ENCODE measurements at regions not wholly inside any gene's neighbourhood (a gene's known extent, or its start where the extent isn't known, plus 50 kb on each side); places are given as distances from the start of the nearest gene placed in this dataset.

- Mint-ChIP-seq H3K27me3 (no peaks in the 10 kb centered on the region), H3K4me1 (no peaks in the 10 kb centered on the region), H3K36me3 (ENCODE audit: low read depth) (no peaks in the 10 kb centered on the region), H3K4me3 (no peak overlapping the region), H3K9me3 (peaks cover 3% of the 10 kb centered on the region), H3K27ac (no peak overlapping the region)
- ATAC-seq (ENCODE audit: low read depth) (no peak), DNase-seq (no peak)
- CTCF ChIA-PET, result no interaction called here
- intact Hi-C loops (cut with micrococcal nuclease), result no loop called here
- POLR2A ChIA-PET, result no interaction called here
- TF ChIP-seq, protein P1, sequence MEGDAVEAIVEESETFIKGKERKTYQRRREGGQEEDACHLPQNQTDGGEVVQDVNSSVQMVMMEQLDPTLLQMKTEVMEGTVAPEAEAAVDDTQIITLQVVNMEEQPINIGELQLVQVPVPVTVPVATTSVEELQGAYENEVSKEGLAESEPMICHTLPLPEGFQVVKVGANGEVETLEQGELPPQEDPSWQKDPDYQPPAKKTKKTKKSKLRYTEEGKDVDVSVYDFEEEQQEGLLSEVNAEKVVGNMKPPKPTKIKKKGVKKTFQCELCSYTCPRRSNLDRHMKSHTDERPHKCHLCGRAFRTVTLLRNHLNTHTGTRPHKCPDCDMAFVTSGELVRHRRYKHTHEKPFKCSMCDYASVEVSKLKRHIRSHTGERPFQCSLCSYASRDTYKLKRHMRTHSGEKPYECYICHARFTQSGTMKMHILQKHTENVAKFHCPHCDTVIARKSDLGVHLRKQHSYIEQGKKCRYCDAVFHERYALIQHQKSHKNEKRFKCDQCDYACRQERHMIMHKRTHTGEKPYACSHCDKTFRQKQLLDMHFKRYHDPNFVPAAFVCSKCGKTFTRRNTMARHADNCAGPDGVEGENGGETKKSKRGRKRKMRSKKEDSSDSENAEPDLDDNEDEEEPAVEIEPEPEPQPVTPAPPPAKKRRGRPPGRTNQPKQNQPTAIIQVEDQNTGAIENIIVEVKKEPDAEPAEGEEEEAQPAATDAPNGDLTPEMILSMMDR (IDR thresholded peaks at IDR 0.05), result no peak
Measured at GRCh38 chr21:28200726-28201125, 792.0 kb downstream of the LTN1 start.

- Mint-ChIP-seq H3K27ac (no peak overlapping the region), H3K9me3 (peaks cover 13% of the 10 kb centered on the region)
Measured at GRCh38 chr21:28196981-28197380, 795.7 kb downstream of the LTN1 start.

GRCh38 chr21:28193189-28193588, 799.5 kb downstream of the LTN1 start:
- TF ChIP-seq, protein P1 (IDR thresholded peaks at IDR 0.05), result no peak
- ChIA-PET CTCF (no interaction called here), POLR2A (no interaction called here)
- DNase-seq (no peak), ATAC-seq (ENCODE audit: low read depth) (no peak)
- Mint-ChIP-seq H3K9me3 (peaks cover 11% of the 10 kb centered on the region), H3K36me3 (ENCODE audit: low read depth) (no peaks in the 10 kb centered on the region), H3K27ac (no peak overlapping the region), H3K27me3 (no peaks in the 10 kb centered on the region), H3K4me3 (no peak overlapping the region), H3K4me1 (no peaks in the 10 kb centered on the region)
- intact Hi-C loops (cut with micrococcal nuclease), result no loop called here

More at GRCh38 chr21:28196981-28197380, 795.7 kb downstream of the LTN1 start:
- H3K36me3 Mint-ChIP-seq (ENCODE audit: low read depth), result no peaks in the 10 kb centered on the region
- DNase-seq (no peak), ATAC-seq (ENCODE audit: low read depth) (no peak)
- ChIA-PET POLR2A (no interaction called here), CTCF (no interaction called here)
- H3K4me1 Mint-ChIP-seq, result no peaks in the 10 kb centered on the region
- H3K4me3 Mint-ChIP-seq, result no peak overlapping the region
- H3K27me3 Mint-ChIP-seq, result no peaks in the 10 kb centered on the region
- TF ChIP-seq, protein P1 (IDR thresholded peaks at IDR 0.05), result no peak
- intact Hi-C loops (cut with micrococcal nuclease), result no loop called here

GRCh38 chr21:28186604-28187003, 806.1 kb downstream of the LTN1 start:
- no peak for DNase-seq
- CTCF ChIA-PET, result no interaction called here
- intact Hi-C loops (cut with micrococcal nuclease), result no loop called here
- Mint-ChIP-seq H3K9me3 (no peaks in the 10 kb centered on the region), H3K36me3 (ENCODE audit: low read depth) (no peaks in the 10 kb centered on the region), H3K27ac (no peak overlapping the region), H3K4me3 (no peak overlapping the region), H3K27me3 (no peaks in the 10 kb centered on the region), H3K4me1 (no peaks in the 10 kb centered on the region)
- ATAC-seq (ENCODE audit: low read depth), result no peak
- POLR2A ChIA-PET, result no interaction called here
- TF ChIP-seq, protein P1 (IDR thresholded peaks at IDR 0.05), result no peak

DNA sequence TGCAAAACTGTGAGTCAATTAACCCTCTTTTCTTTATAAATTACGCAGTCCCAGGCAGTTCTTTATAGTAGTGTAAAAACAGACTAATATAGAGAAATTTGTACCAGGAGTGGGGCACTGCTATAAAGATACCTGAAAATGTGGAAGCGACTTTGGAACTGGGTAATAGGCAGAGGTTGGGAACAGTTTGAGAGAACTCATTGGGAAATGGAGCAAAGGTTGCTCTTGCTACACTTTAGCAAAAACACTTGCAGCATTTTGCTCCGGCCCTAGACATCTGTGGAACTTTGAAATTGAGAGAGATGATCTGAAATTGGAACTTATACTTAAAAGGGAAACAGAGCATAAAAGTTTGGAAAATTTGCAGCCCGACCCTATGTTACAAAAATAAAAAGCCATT, 810.9 kb downstream of the LTN1 start:
- intact Hi-C loops (cut with micrococcal nuclease), result no loop called here
- H3K9me3 Mint-ChIP-seq, result peaks cover 2% of the 10 kb centered on the region
- H3K27ac Mint-ChIP-seq, result no peak overlapping the region
- DNase-seq, result no peak
- ATAC-seq (ENCODE audit: low read depth), result no peak
- TF ChIP-seq, protein P1 (IDR thresholded peaks at IDR 0.05), result no peak
- ChIA-PET CTCF (no interaction called here), POLR2A (no interaction called here)
- H3K27me3 Mint-ChIP-seq, result no peaks in the 10 kb centered on the region
- no peaks in the 10 kb centered on the region for H3K36me3 Mint-ChIP-seq (ENCODE audit: low read depth)
- no peaks in the 10 kb centered on the region for H3K4me1 Mint-ChIP-seq
- H3K4me3 Mint-ChIP-seq, result no peak overlapping the region

Data from activated B cell treated with CpG ODN at 0.5 μM for 24 hours (primary cell).